HEK293 (cell line): ENCODE measurements at regions not wholly inside any gene's neighbourhood (a gene's known extent, or its start where the extent isn't known, plus 50 kb on each side); places are given as distances from the start of the nearest gene placed in this dataset.
A peak's percentile ranks its signal among the peaks of the same experiment; 100 is the strongest.

ENCODE experiments used
- CTCF ChIA-PET: fragments of 350-600 bp; formaldehyde crosslinking; extraction: SDS; loops from one replicate; lab custom pipeline; 2021; ENCODE audit warnings: antibody characterized with exemption; lab: Yijun Ruan, JAX
- POLR2A ChIA-PET: fragments of 300-600 bp; formaldehyde crosslinking; extraction: SDS; loops from one replicate; lab custom pipeline; 2020; ENCODE audit warnings: antibody characterized with exemption, inconsistent platforms; lab: Yijun Ruan, JAX
- H3K27ac ChIP-seq: fragments of 200-500 bp; sonication (Bioruptor generic); 2 replicates; pipeline ENCODE4 v1.5.1; 2014; ENCODE audit warnings: low read depth, low read length, control low read depth, inconsistent platforms; ENCODE audit errors: extremely low read depth
- H3K36me3 ChIP-seq, 2 experiments: fragments of 200-500 bp in 1 of 2; sonication (Bioruptor generic) in 1 of 2; 1 replicate in 1 of 2; 2 replicates in 1 of 2; pipeline ENCODE4 v1.5.1; 2014 to 2017; ENCODE audit warnings: inconsistent platforms in 2 of 2, low read length in 2 of 2; ENCODE audit not compliant: control insufficient read depth in 2 of 2, insufficient read depth in 1 of 2
- H3K4me1 ChIP-seq: fragments of 200-500 bp; sonication (Bioruptor generic); 2 replicates; pipeline ENCODE4 v1.5.1; 2014; ENCODE audit warnings: mild to moderate bottlenecking, low read length, inconsistent platforms; ENCODE audit not compliant: control insufficient read depth, insufficient read depth
- H3K4me3 ChIP-seq: 2 replicates; pipeline ENCODE4 v1.5.1; 2011; ENCODE audit warnings: low read depth, mild to moderate bottlenecking, control low read depth, low read length, moderate library complexity
- H3K9me3 ChIP-seq: fragments of 200-500 bp; sonication (Bioruptor generic); 2 replicates; pipeline ENCODE4 v1.5.1; 2014; ENCODE audit warnings: low read depth, low read length, inconsistent platforms; ENCODE audit not compliant: control insufficient read depth, insufficient read depth
- GLI4 ChIP-seq: fragments of 450-650 bp; formaldehyde crosslinking; IDR thresholded peaks from 2 replicates; pipeline ENCODE4 v1.5.1; 2016; ENCODE audit warnings: missing biosample characterization, missing genetic modification characterization
- HOXA7 ChIP-seq: sonication (generic); formaldehyde crosslinking; IDR thresholded peaks from 2 replicates; pipeline ENCODE4 v1.8.1; 2022; ENCODE audit warnings: missing genetic modification reagents, borderline replicate concordance
- KLF10 ChIP-seq: fragments of 450-650 bp; IDR thresholded peaks from 2 replicates; pipeline ENCODE4 v1.5.1; 2018; ENCODE audit warnings: missing biosample characterization, mild to moderate bottlenecking, missing genetic modification characterization
- KLF16 ChIP-seq: fragments of 450-650 bp; formaldehyde crosslinking; IDR thresholded peaks from 2 replicates; pipeline ENCODE4 v1.5.1; 2017; ENCODE audit warnings: missing biosample characterization, missing genetic modification characterization
- SP3 ChIP-seq: fragments of 450-650 bp; formaldehyde crosslinking; IDR thresholded peaks from 2 replicates; pipeline ENCODE4 v1.5.1; 2016; ENCODE audit warnings: missing biosample characterization, missing genetic modification characterization
- TRIM28 ChIP-seq: IDR thresholded peaks from 2 replicates; pipeline ENCODE4 v1.6.1; 2011; ENCODE audit warnings: low read length, control low read depth, borderline replicate concordance
- WT1 ChIP-seq: fragments of 450-650 bp; formaldehyde crosslinking; IDR thresholded peaks from 2 replicates; pipeline ENCODE4 v1.5.1; 2016; ENCODE audit warnings: missing biosample characterization, missing genetic modification characterization
- YY1 ChIP-seq: fragments of 450-650 bp; formaldehyde crosslinking; IDR thresholded peaks from 2 replicates; pipeline ENCODE4 v1.5.1; 2018; ENCODE audit warnings: missing biosample characterization, missing genetic modification characterization
- ZBTB48 ChIP-seq: fragments of 450-650 bp; formaldehyde crosslinking; IDR thresholded peaks from 2 replicates; pipeline ENCODE4 v1.5.1; 2016; ENCODE audit warnings: missing biosample characterization, missing genetic modification characterization
- ZBTB49 ChIP-seq: fragments of 450-650 bp; formaldehyde crosslinking; IDR thresholded peaks from 2 replicates; pipeline ENCODE4 v1.5.1; 2016; ENCODE audit warnings: missing biosample characterization, missing genetic modification characterization, low read depth
- ZFP41 ChIP-seq: fragments of 450-650 bp; formaldehyde crosslinking; IDR thresholded peaks from 2 replicates; pipeline ENCODE4 v1.5.1; 2016; ENCODE audit warnings: missing biosample characterization, missing genetic modification characterization, borderline replicate concordance
- ZNF19 ChIP-seq: fragments of 450-650 bp; formaldehyde crosslinking; IDR thresholded peaks from 2 replicates; pipeline ENCODE4; 2016; ENCODE audit warnings: missing biosample characterization, missing genetic modification characterization, low read depth
- ZNF2 ChIP-seq: fragments of 450-650 bp; formaldehyde crosslinking; IDR thresholded peaks from 2 replicates; pipeline ENCODE4 v1.5.1; 2016; ENCODE audit warnings: missing biosample characterization, missing genetic modification characterization
- ZNF24 ChIP-seq: fragments of 450-650 bp; formaldehyde crosslinking; IDR thresholded peaks from 2 replicates; pipeline ENCODE4 v1.5.1; 2016; ENCODE audit warnings: missing biosample characterization, missing genetic modification characterization
- ZNF292 ChIP-seq: fragments of 450-650 bp; formaldehyde crosslinking; IDR thresholded peaks from 2 replicates; pipeline ENCODE4 v1.5.1; 2016; ENCODE audit warnings: low read depth, missing biosample characterization, missing genetic modification characterization, borderline replicate concordance
- ZNF391 ChIP-seq: fragments of 450-650 bp; formaldehyde crosslinking; IDR thresholded peaks from 2 replicates; pipeline ENCODE4 v1.5.1; 2016; ENCODE audit warnings: low read depth, missing biosample characterization, missing genetic modification characterization, borderline replicate concordance
- ZNF426 ChIP-seq: fragments of 450-650 bp; formaldehyde crosslinking; IDR thresholded peaks from 2 replicates; pipeline ENCODE4 v1.5.1; 2017; ENCODE audit warnings: missing biosample characterization, missing genetic modification characterization, mild to moderate bottlenecking, inconsistent platforms, moderate library complexity
- ZNF488 ChIP-seq: fragments of 450-650 bp; formaldehyde crosslinking; IDR thresholded peaks from 2 replicates; pipeline ENCODE4 v1.5.1; 2016; ENCODE audit warnings: missing biosample characterization, missing genetic modification characterization
- ZNF645 ChIP-seq: fragments of 450-650 bp; formaldehyde crosslinking; IDR thresholded peaks from 2 replicates; pipeline ENCODE4; 2016; ENCODE audit warnings: missing biosample characterization, missing genetic modification characterization
- ZNF654 ChIP-seq: fragments of 450-650 bp; formaldehyde crosslinking; IDR thresholded peaks from 2 replicates; pipeline ENCODE4 v1.5.1; 2016; ENCODE audit warnings: low read depth, missing biosample characterization, missing genetic modification characterization
- TF ChIP-seq, protein P1 (sequence below): fragments of 450-650 bp; formaldehyde crosslinking; IDR thresholded peaks from 2 replicates; pipeline ENCODE4 v1.5.1; 2016; ENCODE audit warnings: missing biosample characterization, missing genetic modification characterization
- TF ChIP-seq, protein P2 (sequence below): fragments of 450-650 bp; formaldehyde crosslinking; optimal IDR thresholded peaks from 2 replicates; pipeline ENCODE3; 2016; ENCODE audit warnings: missing biosample characterization, mild to moderate bottlenecking, missing genetic modification characterization
- TF ChIP-seq, protein P3 (sequence below): fragments of 450-650 bp; formaldehyde crosslinking; IDR thresholded peaks from 2 replicates; pipeline ENCODE4 v1.5.1; 2016; ENCODE audit warnings: missing biosample characterization, missing genetic modification characterization, borderline replicate concordance

- no peak for TF ChIP-seq ZNF426 (tag by site-specific recombination)
- TF ChIP-seq ZNF19 (tag by site-specific recombination): no peak
- TF ChIP-seq ZNF2: no peak
- TF ChIP-seq KLF16 (tag by site-specific recombination): no peak
- no peak for TF ChIP-seq ZBTB48 (tag by site-specific recombination)
- TF ChIP-seq GLI4 (tag by site-specific recombination): no peak
- TF ChIP-seq ZNF292 (tag by site-specific recombination): no peak
- TF ChIP-seq WT1 (tag by site-specific recombination): no peak
- no peak for TF ChIP-seq ZBTB49 (tag by site-specific recombination)
- no peak for TF ChIP-seq ZNF391
- TF ChIP-seq ZFP41 (tag by site-specific recombination): no peak
- TF ChIP-seq, protein P1, sequence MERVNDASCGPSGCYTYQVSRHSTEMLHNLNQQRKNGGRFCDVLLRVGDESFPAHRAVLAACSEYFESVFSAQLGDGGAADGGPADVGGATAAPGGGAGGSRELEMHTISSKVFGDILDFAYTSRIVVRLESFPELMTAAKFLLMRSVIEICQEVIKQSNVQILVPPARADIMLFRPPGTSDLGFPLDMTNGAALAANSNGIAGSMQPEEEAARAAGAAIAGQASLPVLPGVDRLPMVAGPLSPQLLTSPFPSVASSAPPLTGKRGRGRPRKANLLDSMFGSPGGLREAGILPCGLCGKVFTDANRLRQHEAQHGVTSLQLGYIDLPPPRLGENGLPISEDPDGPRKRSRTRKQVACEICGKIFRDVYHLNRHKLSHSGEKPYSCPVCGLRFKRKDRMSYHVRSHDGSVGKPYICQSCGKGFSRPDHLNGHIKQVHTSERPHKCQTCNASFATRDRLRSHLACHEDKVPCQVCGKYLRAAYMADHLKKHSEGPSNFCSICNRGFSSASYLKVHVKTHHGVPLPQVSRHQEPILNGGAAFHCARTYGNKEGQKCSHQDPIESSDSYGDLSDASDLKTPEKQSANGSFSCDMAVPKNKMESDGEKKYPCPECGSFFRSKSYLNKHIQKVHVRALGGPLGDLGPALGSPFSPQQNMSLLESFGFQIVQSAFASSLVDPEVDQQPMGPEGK (tag by site-specific recombination): no peak
- no peak for TF ChIP-seq ZNF645 (tag by site-specific recombination)
- TF ChIP-seq ZNF488 (tag by site-specific recombination): no peak
- TF ChIP-seq SP3: no peak
- TF ChIP-seq ZNF24 (tag by site-specific recombination): no peak
- no peak for TF ChIP-seq KLF10
- no peak for TF ChIP-seq YY1
- POLR2A ChIA-PET: no interaction called here
- CTCF ChIA-PET: interaction anchor here (0.7 to 1.3 kb wide), 3 partner anchors 42 to 109 kb away, joined by 3 to 7 read pairs (median 3); no protein-coding TSS in a partner anchor
Observed at GRCh38 chr4:151530230-151530629, 121.3 kb downstream of the FHIP1A start.

GRCh38 chr4:151530783-151531182, 121.8 kb downstream of the FHIP1A start:
- TF ChIP-seq HOXA7 (CRISPR knock-in tag) (no peak), ZNF654 (tag by site-specific recombination) (peak; percentile 54), TRIM28 (no peak)
- TF ChIP-seq, protein P2, sequence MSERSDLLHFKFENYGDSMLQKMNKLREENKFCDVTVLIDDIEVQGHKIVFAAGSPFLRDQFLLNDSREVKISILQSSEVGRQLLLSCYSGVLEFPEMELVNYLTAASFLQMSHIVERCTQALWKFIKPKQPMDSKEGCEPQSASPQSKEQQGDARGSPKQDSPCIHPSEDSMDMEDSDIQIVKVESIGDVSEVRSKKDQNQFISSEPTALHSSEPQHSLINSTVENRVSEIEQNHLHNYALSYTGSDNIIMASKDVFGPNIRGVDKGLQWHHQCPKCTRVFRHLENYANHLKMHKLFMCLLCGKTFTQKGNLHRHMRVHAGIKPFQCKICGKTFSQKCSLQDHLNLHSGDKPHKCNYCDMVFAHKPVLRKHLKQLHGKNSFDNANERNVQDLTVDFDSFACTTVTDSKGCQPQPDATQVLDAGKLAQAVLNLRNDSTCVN (tag by site-specific recombination): no peak
- TF ChIP-seq, protein P3, sequence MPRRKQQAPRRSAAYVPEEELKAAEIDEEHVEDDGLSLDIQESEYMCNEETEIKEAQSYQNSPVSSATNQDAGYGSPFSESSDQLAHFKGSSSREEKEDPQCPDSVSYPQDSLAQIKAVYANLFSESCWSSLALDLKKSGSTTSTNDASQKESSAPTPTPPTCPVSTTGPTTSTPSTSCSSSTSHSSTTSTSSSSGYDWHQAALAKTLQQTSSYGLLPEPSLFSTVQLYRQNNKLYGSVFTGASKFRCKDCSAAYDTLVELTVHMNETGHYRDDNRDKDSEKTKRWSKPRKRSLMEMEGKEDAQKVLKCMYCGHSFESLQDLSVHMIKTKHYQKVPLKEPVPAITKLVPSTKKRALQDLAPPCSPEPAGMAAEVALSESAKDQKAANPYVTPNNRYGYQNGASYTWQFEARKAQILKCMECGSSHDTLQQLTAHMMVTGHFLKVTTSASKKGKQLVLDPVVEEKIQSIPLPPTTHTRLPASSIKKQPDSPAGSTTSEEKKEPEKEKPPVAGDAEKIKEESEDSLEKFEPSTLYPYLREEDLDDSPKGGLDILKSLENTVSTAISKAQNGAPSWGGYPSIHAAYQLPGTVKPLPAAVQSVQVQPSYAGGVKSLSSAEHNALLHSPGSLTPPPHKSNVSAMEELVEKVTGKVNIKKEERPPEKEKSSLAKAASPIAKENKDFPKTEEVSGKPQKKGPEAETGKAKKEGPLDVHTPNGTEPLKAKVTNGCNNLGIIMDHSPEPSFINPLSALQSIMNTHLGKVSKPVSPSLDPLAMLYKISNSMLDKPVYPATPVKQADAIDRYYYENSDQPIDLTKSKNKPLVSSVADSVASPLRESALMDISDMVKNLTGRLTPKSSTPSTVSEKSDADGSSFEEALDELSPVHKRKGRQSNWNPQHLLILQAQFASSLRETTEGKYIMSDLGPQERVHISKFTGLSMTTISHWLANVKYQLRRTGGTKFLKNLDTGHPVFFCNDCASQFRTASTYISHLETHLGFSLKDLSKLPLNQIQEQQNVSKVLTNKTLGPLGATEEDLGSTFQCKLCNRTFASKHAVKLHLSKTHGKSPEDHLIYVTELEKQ (tag by site-specific recombination): no peak
- Histone ChIP-seq H3K4me1 (no peaks in the 10 kb centered on the region; the same call in 1 of the 2 replicates), H3K4me3 (no peak overlapping the region), H3K36me3 (no peaks in the 10 kb centered on the region), H3K9me3 (no peaks in the 10 kb centered on the region), H3K27ac (no peak overlapping the region)
- ChIA-PET POLR2A (no interaction called here), CTCF (interaction anchor here (0.6 to 1.3 kb wide), 9 partner anchors 9 to 506 kb away, joined by 3 to 8 read pairs (median 4); no protein-coding TSS in a partner anchor)

More at GRCh38 chr4:151530230-151530629, 121.3 kb downstream of the FHIP1A start:
- H3K27ac ChIP-seq: no peak overlapping the region
- no peaks in the 10 kb centered on the region for H3K9me3 ChIP-seq
- H3K4me1 ChIP-seq: no peaks in the 10 kb centered on the region; the same call in 1 of the 2 replicates
- no peaks in the 10 kb centered on the region for H3K36me3 ChIP-seq
- no peak overlapping the region for H3K4me3 ChIP-seq
